ENCODE measurements at regions not wholly inside any gene's neighbourhood (a gene's known extent, or its start where the extent isn't known, plus 50 kb on each side); places are given as distances from the start of the nearest gene placed in this dataset.

- H3K27me3 Mint-ChIP-seq, result no peaks in the 10 kb centered on the region
- H3K4me3 Mint-ChIP-seq, result no peak overlapping the region
- H3K4me1 Mint-ChIP-seq (ENCODE audit: low read depth), result no peaks in the 10 kb centered on the region
- H3K36me3 Mint-ChIP-seq, result no peaks in the 10 kb centered on the region
- H3K9me3 Mint-ChIP-seq (ENCODE audit: low read depth), result peaks cover 4% of the 10 kb centered on the region
- H3K27ac Mint-ChIP-seq, result no peak overlapping the region
Observed at GRCh38 chr11:92308366-92308765, 83.7 kb downstream of the FAT3 start.

GRCh38 chr11:92311616-92312449 is 87.2 kb downstream of the FAT3 start:
- no peak overlapping the region for H3K27ac Mint-ChIP-seq
- no peaks in the 10 kb centered on the region for H3K27me3 Mint-ChIP-seq
- no peaks in the 10 kb centered on the region for H3K4me1 Mint-ChIP-seq (ENCODE audit: low read depth)
- H3K4me3 Mint-ChIP-seq, result no peak overlapping the region
- no peaks in the 10 kb centered on the region for H3K36me3 Mint-ChIP-seq
- no peaks in the 10 kb centered on the region for H3K9me3 Mint-ChIP-seq (ENCODE audit: low read depth)

- H3K4me1 Mint-ChIP-seq (ENCODE audit: low read depth), result no peaks in the 10 kb centered on the region
- no peak overlapping the region for H3K4me3 Mint-ChIP-seq
- no peaks in the 10 kb centered on the region for H3K36me3 Mint-ChIP-seq
- no peaks in the 10 kb centered on the region for H3K9me3 Mint-ChIP-seq (ENCODE audit: low read depth)
- no peak overlapping the region for H3K27ac Mint-ChIP-seq
- H3K27me3 Mint-ChIP-seq, result no peaks in the 10 kb centered on the region
Observed at GRCh38 chr11:92313784-92314183, 89.2 kb downstream of the FAT3 start.

GRCh38 chr11:92314499-92314898 is 89.9 kb downstream of the FAT3 start:
- Mint-ChIP-seq H3K4me3 (no peak overlapping the region), H3K4me1 (ENCODE audit: low read depth) (no peaks in the 10 kb centered on the region), H3K36me3 (no peaks in the 10 kb centered on the region), H3K27ac (no peak overlapping the region), H3K27me3 (no peaks in the 10 kb centered on the region), H3K9me3 (ENCODE audit: low read depth) (peaks cover under 1% of the 10 kb centered on the region)

- H3K9me3 Mint-ChIP-seq (ENCODE audit: low read depth), result peaks cover 4% of the 10 kb centered on the region
Observed at GRCh38 chr11:92316106-92316809, 91.6 kb downstream of the FAT3 start.

GRCh38 chr11:92317222-92317621 is 92.6 kb downstream of the FAT3 start:
- H3K4me3 Mint-ChIP-seq, result no peak overlapping the region
- H3K27me3 Mint-ChIP-seq, result no peaks in the 10 kb centered on the region
- no peaks in the 10 kb centered on the region for H3K36me3 Mint-ChIP-seq
- H3K27ac Mint-ChIP-seq, result no peak overlapping the region
- H3K4me1 Mint-ChIP-seq (ENCODE audit: low read depth), result no peaks in the 10 kb centered on the region
- peaks cover 4% of the 10 kb centered on the region for H3K9me3 Mint-ChIP-seq (ENCODE audit: low read depth)

More at GRCh38 chr11:92316106-92316809, 91.6 kb downstream of the FAT3 start:
- no peak overlapping the region for H3K27ac Mint-ChIP-seq
- H3K4me1 Mint-ChIP-seq (ENCODE audit: low read depth), result no peaks in the 10 kb centered on the region
- H3K4me3 Mint-ChIP-seq, result no peak overlapping the region
- no peaks in the 10 kb centered on the region for H3K27me3 Mint-ChIP-seq
- no peaks in the 10 kb centered on the region for H3K36me3 Mint-ChIP-seq

GRCh38 chr11:92317721-92318120 is 93.1 kb downstream of the FAT3 start:
- no peaks in the 10 kb centered on the region for H3K36me3 Mint-ChIP-seq
- no peak overlapping the region for H3K4me3 Mint-ChIP-seq
- H3K27me3 Mint-ChIP-seq, result no peaks in the 10 kb centered on the region
- no peaks in the 10 kb centered on the region for H3K4me1 Mint-ChIP-seq (ENCODE audit: low read depth)
- H3K27ac Mint-ChIP-seq, result no peak overlapping the region
- peaks cover 4% of the 10 kb centered on the region for H3K9me3 Mint-ChIP-seq (ENCODE audit: low read depth)

- Mint-ChIP-seq H3K4me3 (no peak overlapping the region), H3K4me1 (ENCODE audit: low read depth) (no peaks in the 10 kb centered on the region), H3K36me3 (no peaks in the 10 kb centered on the region), H3K27me3 (no peaks in the 10 kb centered on the region), H3K9me3 (ENCODE audit: low read depth) (peaks cover 6% of the 10 kb centered on the region), H3K27ac (no peak overlapping the region)
Observed at GRCh38 chr11:92322225-92322624, 97.6 kb downstream of the FAT3 start.

GRCh38 chr11:92324890-92325289 is 100.3 kb downstream of the FAT3 start:
- Mint-ChIP-seq H3K27me3 (peaks cover 1% of the 10 kb centered on the region), H3K27ac (no peak overlapping the region), H3K4me3 (no peak overlapping the region), H3K36me3 (no peaks in the 10 kb centered on the region), H3K9me3 (ENCODE audit: low read depth) (peaks cover 3% of the 10 kb centered on the region), H3K4me1 (ENCODE audit: low read depth) (no peaks in the 10 kb centered on the region)

GRCh38 chr11:92325416-92325815 is 100.8 kb downstream of the FAT3 start:
- Mint-ChIP-seq H3K27me3 (peaks cover 1% of the 10 kb centered on the region), H3K4me1 (ENCODE audit: low read depth) (no peaks in the 10 kb centered on the region), H3K36me3 (no peaks in the 10 kb centered on the region), H3K27ac (no peak overlapping the region), H3K9me3 (ENCODE audit: low read depth) (peaks cover 3% of the 10 kb centered on the region), H3K4me3 (no peak overlapping the region)

GRCh38 chr11:92329137-92329536 is 104.5 kb downstream of the FAT3 start:
- H3K4me1 Mint-ChIP-seq (ENCODE audit: low read depth), result no peaks in the 10 kb centered on the region
- H3K4me3 Mint-ChIP-seq, result no peak overlapping the region
- no peaks in the 10 kb centered on the region for H3K36me3 Mint-ChIP-seq
- no peak overlapping the region for H3K27ac Mint-ChIP-seq
- peaks cover 6% of the 10 kb centered on the region for H3K9me3 Mint-ChIP-seq (ENCODE audit: low read depth)
- H3K27me3 Mint-ChIP-seq, result peaks cover 3% of the 10 kb centered on the region

- H3K27me3 Mint-ChIP-seq, result peaks cover 3% of the 10 kb centered on the region
- no peak overlapping the region for H3K27ac Mint-ChIP-seq
- H3K4me3 Mint-ChIP-seq, result no peak overlapping the region
- H3K4me1 Mint-ChIP-seq (ENCODE audit: low read depth), result no peaks in the 10 kb centered on the region
- peaks cover 4% of the 10 kb centered on the region for H3K9me3 Mint-ChIP-seq (ENCODE audit: low read depth)
- no peaks in the 10 kb centered on the region for H3K36me3 Mint-ChIP-seq
Observed at GRCh38 chr11:92329646-92330045, 105.0 kb downstream of the FAT3 start.

- Mint-ChIP-seq H3K4me1 (ENCODE audit: low read depth) (no peaks in the 10 kb centered on the region), H3K27ac (no peak overlapping the region), H3K36me3 (no peaks in the 10 kb centered on the region), H3K4me3 (no peak overlapping the region), H3K9me3 (ENCODE audit: low read depth) (peaks cover 4% of the 10 kb centered on the region), H3K27me3 (peaks cover 3% of the 10 kb centered on the region)
Observed at GRCh38 chr11:92330114-92330513, 105.5 kb downstream of the FAT3 start.

- peaks cover 4% of the 10 kb centered on the region for H3K9me3 Mint-ChIP-seq (ENCODE audit: low read depth)
- peaks cover 3% of the 10 kb centered on the region for H3K27me3 Mint-ChIP-seq
- no peak overlapping the region for H3K4me3 Mint-ChIP-seq
- no peaks in the 10 kb centered on the region for H3K4me1 Mint-ChIP-seq (ENCODE audit: low read depth)
- H3K36me3 Mint-ChIP-seq, result no peaks in the 10 kb centered on the region
- H3K27ac Mint-ChIP-seq, result no peak overlapping the region
Observed at GRCh38 chr11:92332986-92333385, 108.4 kb downstream of the FAT3 start.

GRCh38 chr11:92340839-92341238 is 116.2 kb downstream of the FAT3 start:
- Mint-ChIP-seq H3K27ac (no peak overlapping the region), H3K36me3 (no peaks in the 10 kb centered on the region), H3K4me3 (no peak overlapping the region), H3K4me1 (ENCODE audit: low read depth) (no peaks in the 10 kb centered on the region), H3K27me3 (no peaks in the 10 kb centered on the region), H3K9me3 (ENCODE audit: low read depth) (no peaks in the 10 kb centered on the region)
